Thyroid gland (tissue), 4 donors: ENCODE measurements at regions not wholly inside any gene's neighbourhood (a gene's known extent, or its start where the extent isn't known, plus 50 kb on each side); places are given as distances from the start of the nearest gene placed in this dataset.

ENCODE experiments used
- POLR2A ChIP-seq, 2 donors: fragments of 450-650 bp; IDR thresholded peaks; one replicate each; pipeline ENCODE4 v1.6.1; 2017; ENCODE audit warnings: antibody characterized with exemption in 2 of 2, mild to moderate bottlenecking in 2 of 2, moderate library complexity in 1 of 2
- TF ChIP-seq, protein P1 (sequence below), 6 experiments: fragments of 200-600 bp in 3 of 6; fragments of 450-650 bp in 3 of 6; sonication (generic) in 3 of 6; IDR thresholded peaks; one replicate each; pipeline ENCODE4 v1.5.1; 2016 to 2019; ENCODE audit warnings: antibody characterized with exemption in 6 of 6, mild to moderate bottlenecking in 2 of 6, inconsistent platforms in 1 of 6, moderate library complexity in 1 of 6

DNA sequence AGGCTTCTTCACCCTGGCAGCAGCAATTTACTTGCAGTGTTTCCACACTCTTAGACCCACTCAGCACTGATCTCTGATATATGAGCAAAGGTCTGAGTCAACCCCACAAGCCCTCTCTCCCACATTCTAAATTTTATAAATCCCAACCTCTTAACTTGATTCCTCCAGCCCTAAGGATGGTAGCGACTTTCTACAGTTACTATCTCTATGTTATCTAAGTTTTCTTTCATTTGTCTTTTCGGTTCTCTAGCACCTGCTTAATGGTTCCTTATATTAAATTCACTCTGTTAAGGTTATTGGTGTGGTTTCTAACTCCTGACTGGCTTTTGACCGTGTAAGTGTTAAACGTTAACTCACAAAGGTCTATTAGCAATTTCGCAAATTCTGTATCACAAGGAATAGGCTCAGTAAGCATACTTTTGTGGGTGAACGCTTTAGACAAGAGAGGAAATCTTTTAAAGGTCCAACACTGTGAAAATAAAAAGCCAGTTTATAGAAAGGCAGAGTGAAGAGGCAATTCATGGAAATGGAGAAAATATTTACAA is 99.3 kb downstream of the DLEU7 start:
- TF ChIP-seq, protein P1, sequence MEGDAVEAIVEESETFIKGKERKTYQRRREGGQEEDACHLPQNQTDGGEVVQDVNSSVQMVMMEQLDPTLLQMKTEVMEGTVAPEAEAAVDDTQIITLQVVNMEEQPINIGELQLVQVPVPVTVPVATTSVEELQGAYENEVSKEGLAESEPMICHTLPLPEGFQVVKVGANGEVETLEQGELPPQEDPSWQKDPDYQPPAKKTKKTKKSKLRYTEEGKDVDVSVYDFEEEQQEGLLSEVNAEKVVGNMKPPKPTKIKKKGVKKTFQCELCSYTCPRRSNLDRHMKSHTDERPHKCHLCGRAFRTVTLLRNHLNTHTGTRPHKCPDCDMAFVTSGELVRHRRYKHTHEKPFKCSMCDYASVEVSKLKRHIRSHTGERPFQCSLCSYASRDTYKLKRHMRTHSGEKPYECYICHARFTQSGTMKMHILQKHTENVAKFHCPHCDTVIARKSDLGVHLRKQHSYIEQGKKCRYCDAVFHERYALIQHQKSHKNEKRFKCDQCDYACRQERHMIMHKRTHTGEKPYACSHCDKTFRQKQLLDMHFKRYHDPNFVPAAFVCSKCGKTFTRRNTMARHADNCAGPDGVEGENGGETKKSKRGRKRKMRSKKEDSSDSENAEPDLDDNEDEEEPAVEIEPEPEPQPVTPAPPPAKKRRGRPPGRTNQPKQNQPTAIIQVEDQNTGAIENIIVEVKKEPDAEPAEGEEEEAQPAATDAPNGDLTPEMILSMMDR (IDR thresholded peaks at IDR 0.05) = no peak
- TF ChIP-seq POLR2A (IDR thresholded peaks at IDR 0.05) = no peak
